ENCODE measurements at regions not wholly inside any gene's neighbourhood (a gene's known extent, or its start where the extent isn't known, plus 50 kb on each side); places are given as distances from the start of the nearest gene placed in this dataset.
"Not testable (repeated sequence)": the region's sequence is repeated elsewhere in the genome, so short reads cannot be mapped to it uniquely, and the experiment has no call there.

DNA sequence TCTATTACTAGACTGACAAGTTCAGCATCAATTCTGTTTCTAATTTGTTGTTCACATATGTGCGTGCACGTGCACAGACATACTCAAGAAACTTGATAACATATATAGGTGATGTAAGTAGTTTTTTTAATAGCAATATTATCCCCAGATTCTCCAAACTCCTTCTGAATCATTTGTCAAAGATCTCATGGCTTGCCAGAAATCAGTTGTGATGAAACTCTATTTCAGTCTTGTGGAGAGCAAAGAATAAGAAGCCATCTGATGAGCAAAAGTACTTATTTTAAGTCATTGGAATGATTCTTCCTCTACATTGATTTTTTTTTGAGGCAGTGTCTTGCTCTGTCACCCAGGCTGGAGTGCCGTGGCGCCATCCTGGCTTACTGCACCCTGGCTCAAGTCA is 167.0 kb upstream of the TBL1XR1 start:
- ChIA-PET POLR2A (no interaction called here), CTCF (interaction anchor here (1.4 kb wide), 1 partner anchor 1021 kb away, joined by 3 read pairs; no protein-coding TSS in a partner anchor)
- H3K9me3 ChIP-seq (replicated peaks; ENCODE audit: control insufficient read depth, insufficient read depth, low read length) = no peaks in the 10 kb centered on the region
- no peaks in the 10 kb centered on the region for H3K36me3 ChIP-seq (ENCODE audit: control insufficient read depth in 2 of 2, extremely low read depth in 1 of 2, insufficient read depth in 2 of 2, low read length in 2 of 2)
- no peak for TF ChIP-seq POLR2A (IDR thresholded peaks at IDR 0.05; ENCODE audit: low read depth, low read length)
- no peak for TF ChIP-seq MAX (IDR thresholded peaks at IDR 0.05; ENCODE audit: insufficient read depth, insufficient read length)
- no peak for TF ChIP-seq GATA2 (IDR thresholded peaks at IDR 0.05; ENCODE audit: insufficient read depth, insufficient read length, low read depth, low read length)
- TF ChIP-seq FOS (IDR thresholded peaks at IDR 0.05; ENCODE audit: borderline replicate concordance, insufficient read depth, low read length) = no peak
- TF ChIP-seq POLR2AphosphoS5 (IDR thresholded peaks at IDR 0.05; ENCODE audit: insufficient read depth, low read depth, low read length) = no peak
- TF ChIP-seq JUN (IDR thresholded peaks at IDR 0.05; ENCODE audit: borderline replicate concordance, insufficient read depth, insufficient read length, low read depth) = no peak
- no peak for TF ChIP-seq EZH2 (IDR thresholded peaks at IDR 0.05; ENCODE audit: borderline replicate concordance, low read depth, low read length, severe bottlenecking)
- no peak for TF ChIP-seq MYC (IDR thresholded peaks at IDR 0.05; ENCODE audit: low read depth, low read length)
- H3K27ac ChIP-seq (ENCODE audit: insufficient read depth, low read depth, low read length) = no peak overlapping the region
- no peak overlapping the region for H3K9ac ChIP-seq (replicated peaks; ENCODE audit: extremely low read depth, insufficient read depth, low read length)
- no peaks in the 10 kb centered on the region for H3K27me3 ChIP-seq (ENCODE audit: control insufficient read depth in 2 of 2, insufficient read depth in 2 of 2, low read length in 2 of 2)
- no peaks in the 10 kb centered on the region for H3K9me1 ChIP-seq (replicated peaks; ENCODE audit: control insufficient read depth, extremely low read depth, insufficient read depth, low read length)
- no peaks in the 10 kb centered on the region for H4K20me1 ChIP-seq (replicated peaks; ENCODE audit: control insufficient read depth, extremely low read depth, insufficient read depth, low read length)
- H2AFZ ChIP-seq (ENCODE audit: low read depth, low read length) = no peak overlapping the region
- H3K4me2 ChIP-seq (ENCODE audit: insufficient read depth, low read length) = no peak overlapping the region
- H3K4me1 ChIP-seq (ENCODE audit: control insufficient read depth, extremely low read depth, insufficient read depth, low read length) = peaks cover 20% of the 10 kb centered on the region
- intact Hi-C loops (cut with micrococcal nuclease) = loop anchor here (5.0 to 10.0 kb wide), 2 partner anchors 48 to 451 kb away; no protein-coding TSS in a partner anchor
- H3K4me3 ChIP-seq (replicated peaks in 1 of 3; ENCODE audit: insufficient read depth in 1 of 3, low read depth in 1 of 3, low read length in 3 of 3) = no peak overlapping the region
- dilution Hi-C loops (cut with MboI; ENCODE audit: extremely low pct_ligation_motif_present, low sequenced_read_pairs) = no loop called here
- no TSS peak for BruUV-seq (replicated peaks)
- H3K79me2 ChIP-seq (ENCODE audit: control insufficient read depth, insufficient read depth, low read length) = no peaks in the 10 kb centered on the region
- no peak for FAIRE-seq
- no peak for DNase-seq (ENCODE audit: low read depth, low spot score)

DNA sequence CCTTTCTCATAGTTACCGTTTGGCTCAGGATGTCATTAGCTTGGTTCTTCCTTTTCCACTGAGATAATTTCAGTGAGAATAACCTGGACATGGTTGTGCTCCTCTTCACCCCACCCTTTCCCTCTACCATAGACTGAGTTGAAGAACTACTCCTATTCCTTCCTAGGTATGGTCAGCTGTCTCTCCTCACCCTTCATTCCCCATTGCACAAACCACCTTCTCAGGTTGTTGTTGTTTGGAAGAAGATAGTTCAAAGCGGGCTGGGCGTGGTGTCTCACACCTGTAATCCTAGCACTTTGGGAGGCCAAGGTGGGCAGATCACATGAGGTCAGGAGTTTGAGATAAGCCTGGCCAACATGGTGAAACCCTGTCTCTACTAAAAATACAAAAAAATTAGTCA is 168.0 kb upstream of the TBL1XR1 start:
- dilution Hi-C loops (cut with MboI; ENCODE audit: extremely low pct_ligation_motif_present, low sequenced_read_pairs); H3K27me3 ChIP-seq (ENCODE audit: control insufficient read depth in 2 of 2, insufficient read depth in 2 of 2, low read length in 2 of 2); H4K20me1 ChIP-seq (replicated peaks; ENCODE audit: control insufficient read depth, extremely low read depth, insufficient read depth, low read length); H3K9ac ChIP-seq (replicated peaks; ENCODE audit: extremely low read depth, insufficient read depth, low read length); FAIRE-seq; DNase-seq (ENCODE audit: low read depth, low spot score); POLR2A ChIA-PET; H3K4me2 ChIP-seq (ENCODE audit: insufficient read depth, low read length); H3K9me3 ChIP-seq (replicated peaks; ENCODE audit: control insufficient read depth, insufficient read depth, low read length); H3K27ac ChIP-seq (ENCODE audit: insufficient read depth, low read depth, low read length); H2AFZ ChIP-seq (ENCODE audit: low read depth, low read length); H3K79me2 ChIP-seq (ENCODE audit: control insufficient read depth, insufficient read depth, low read length); H3K36me3 ChIP-seq (ENCODE audit: control insufficient read depth in 2 of 2, extremely low read depth in 1 of 2, insufficient read depth in 2 of 2, low read length in 2 of 2); H3K9me1 ChIP-seq (replicated peaks; ENCODE audit: control insufficient read depth, extremely low read depth, insufficient read depth, low read length); BruUV-seq (replicated peaks); H3K4me3 ChIP-seq (replicated peaks in 1 of 3; ENCODE audit: insufficient read depth in 1 of 3, low read depth in 1 of 3, low read length in 3 of 3): not testable (repeated sequence)
- intact Hi-C loops (cut with micrococcal nuclease) = loop anchor here (10.0 kb wide), 1 partner anchor 450 kb away; no protein-coding TSS in a partner anchor
- peaks cover 12% of the 10 kb centered on the region for H3K4me1 ChIP-seq (ENCODE audit: control insufficient read depth, extremely low read depth, insufficient read depth, low read length)
- CTCF ChIA-PET = interaction anchor here (0.9 to 1.4 kb wide), 2 partner anchors 314 to 1020 kb away, joined by 3 read pairs; no protein-coding TSS in a partner anchor
